Gastrocnemius medialis (tissue), 4 donors: ENCODE measurements at regions not wholly inside any gene's neighbourhood (a gene's known extent, or its start where the extent isn't known, plus 50 kb on each side); places are given as distances from the start of the nearest gene placed in this dataset.
A peak's percentile ranks its signal among the peaks of the same experiment; 100 is the strongest.

Experiments
- ATAC-seq, 2 donors: fragments of 150-250 bp; one replicate each; pipeline ENCODE4 v1.9.1; 2016
- DNase-seq, 2 donors: peaks; one replicate each; pipeline ENCODE4 v3.0.0-alpha.2; 2019
- H3K27ac ChIP-seq, 4 donors: fragments of 200-600 bp; sonication (generic); 1 replicate in 1 of 4; 2 replicates in 3 of 4; pipeline ENCODE4 v1.5.1; 2016 to 2018; ENCODE audit warnings: mild to moderate bottlenecking in 2 of 4, moderate library complexity in 1 of 4
- H3K27me3 ChIP-seq, 3 donors: fragments of 200-600 bp; sonication (generic) in 2 of 3; 1 replicate in 1 of 3; 2 replicates in 2 of 3; pipeline versions ENCODE4 v1.5.1 to v1.6.0; 2016 to 2019; ENCODE audit warnings: mild to moderate bottlenecking in 1 of 3, moderate library complexity in 1 of 3
- H3K36me3 ChIP-seq, 2 donors: fragments of 200-600 bp; sonication (generic) in 1 of 2; one replicate each; pipeline ENCODE4 v1.5.1; 2017 to 2018
- H3K4me1 ChIP-seq, 2 donors: fragments of 200-600 bp; sonication (generic) in 1 of 2; one replicate each; pipeline ENCODE4 v1.5.1; 2016 to 2017; ENCODE audit warnings: mild to moderate bottlenecking in 2 of 2
- H3K4me3 ChIP-seq, 4 donors: fragments of 200-600 bp; sonication (generic) in 3 of 4; 1 replicate in 1 of 4; 2 replicates in 3 of 4; pipeline ENCODE4 v1.5.1; 2016 to 2019; ENCODE audit warnings: mild to moderate bottlenecking in 2 of 4
- H3K9me3 ChIP-seq, 3 donors: fragments of 200-600 bp; sonication (generic) in 2 of 3; 1 replicate in 1 of 3; 2 replicates in 2 of 3; pipeline ENCODE4 v1.5.1; 2016 to 2019
- CTCF ChIP-seq, 5 experiments: fragments of 450-650 bp in 3 of 5; fragments of 200-600 bp in 2 of 5; sonication (generic) in 2 of 5; IDR thresholded peaks in 4 of 5; conservative IDR thresholded peaks in 1 of 5; 1 replicate in 4 of 5; 2 replicates in 1 of 5; pipeline ENCODE4 v1.5.1; 2016 to 2019; ENCODE audit warnings: antibody characterized with exemption in 5 of 5, mild to moderate bottlenecking in 3 of 5, moderate library complexity in 3 of 5
- POLR2A ChIP-seq, 2 donors: fragments of 450-650 bp; IDR thresholded peaks; one replicate each; pipeline ENCODE4 v1.6.1; 2017; ENCODE audit warnings: antibody characterized with exemption in 2 of 2, mild to moderate bottlenecking in 2 of 2, moderate library complexity in 2 of 2
- in situ Hi-C, 4 donors: fragments of 200-750 bp; cut with MboI; loops; one replicate each; pipeline versions ENCODE4 v1.15.0 to v1.8.0; 2017; ENCODE audit warnings: low sequenced_read_pairs in 4 of 4
- intact Hi-C: fragments of 100-400 bp; cut with DNase I; formaldehyde crosslinking; loops from one replicate; pipeline ENCODE4 v1.15.1; 2023; ENCODE audit warnings: low total_unique reads

- Histone ChIP-seq H3K4me1 (no peaks in the 10 kb centered on the region), H3K27ac (no peak overlapping the region), H3K36me3 (no peaks in the 10 kb centered on the region), H3K27me3 (no peaks in the 10 kb centered on the region), H3K9me3 (no peaks in the 10 kb centered on the region), H3K4me3 (no peak overlapping the region)
- intact Hi-C loops (no loop called here), in situ Hi-C loops (no loop called here)
- ATAC-seq, result no peak
- no peak for DNase-seq
- no peak for TF ChIP-seq POLR2A (IDR thresholded peaks at IDR 0.05)
- no peak for TF ChIP-seq CTCF (IDR thresholded peaks at IDR 0.05 in 4 of 5, conservative IDR thresholded peaks at IDR 0.05 in 1 of 5)
Measured at GRCh38 chr1:187454010-187454409, 625.3 kb downstream of the PLA2G4A start.

GRCh38 chr1:187456446-187456845 is 627.7 kb downstream of the PLA2G4A start:
- Histone ChIP-seq H3K4me1 (no peaks in the 10 kb centered on the region), H3K27ac (no peak overlapping the region), H3K4me3 (no peak overlapping the region), H3K9me3 (no peaks in the 10 kb centered on the region), H3K36me3 (no peaks in the 10 kb centered on the region), H3K27me3 (no peaks in the 10 kb centered on the region)
- intact Hi-C loops, result no loop called here
- in situ Hi-C loops, result no loop called here
- TF ChIP-seq CTCF (IDR thresholded peaks at IDR 0.05 in 4 of 5, conservative IDR thresholded peaks at IDR 0.05 in 1 of 5) (no peak), POLR2A (IDR thresholded peaks at IDR 0.05) (no peak)
- no peak for ATAC-seq
- DNase-seq, result no peak

GRCh38 chr1:187460093-187460492 is 631.3 kb downstream of the PLA2G4A start:
- no peaks in the 10 kb centered on the region for H3K36me3 ChIP-seq
- ATAC-seq, result no peak
- TF ChIP-seq CTCF (IDR thresholded peaks at IDR 0.05 in 4 of 5, conservative IDR thresholded peaks at IDR 0.05 in 1 of 5) (no peak), POLR2A (IDR thresholded peaks at IDR 0.05) (no peak)
- no peaks in the 10 kb centered on the region for H3K9me3 ChIP-seq
- H3K27me3 ChIP-seq, result no peaks in the 10 kb centered on the region
- no peak overlapping the region for H3K27ac ChIP-seq
- H3K4me3 ChIP-seq, result no peak overlapping the region
- in situ Hi-C loops, result no loop called here
- no peaks in the 10 kb centered on the region for H3K4me1 ChIP-seq
- intact Hi-C loops, result no loop called here
- DNase-seq, result no peak

GRCh38 chr1:187464320-187464719 is 635.6 kb downstream of the PLA2G4A start:
- in situ Hi-C loops, result no loop called here
- H3K4me3 ChIP-seq, result no peak overlapping the region
- no peaks in the 10 kb centered on the region for H3K36me3 ChIP-seq
- no peak for ATAC-seq
- intact Hi-C loops, result no loop called here
- no peaks in the 10 kb centered on the region for H3K27me3 ChIP-seq
- TF ChIP-seq CTCF (IDR thresholded peaks at IDR 0.05 in 4 of 5, conservative IDR thresholded peaks at IDR 0.05 in 1 of 5) (no peak), POLR2A (IDR thresholded peaks at IDR 0.05) (no peak)
- no peaks in the 10 kb centered on the region for H3K9me3 ChIP-seq
- no peaks in the 10 kb centered on the region for H3K4me1 ChIP-seq
- no peak for DNase-seq
- H3K27ac ChIP-seq, result no peak overlapping the region

GRCh38 chr1:187465441-187465840 is 636.7 kb downstream of the PLA2G4A start:
- ATAC-seq (peak in 1 of 2 donors; percentile 33), DNase-seq (peak in 1 of 2 donors; percentile 10)
- no peaks in the 10 kb centered on the region for H3K27me3 ChIP-seq
- intact Hi-C loops (no loop called here), in situ Hi-C loops (no loop called here)
- H3K27ac ChIP-seq, result no peak overlapping the region
- H3K9me3 ChIP-seq, result no peaks in the 10 kb centered on the region
- no peak for TF ChIP-seq POLR2A (IDR thresholded peaks at IDR 0.05)
- TF ChIP-seq CTCF (IDR thresholded peaks at IDR 0.05 in 4 of 5, conservative IDR thresholded peaks at IDR 0.05 in 1 of 5), result no peak
- no peak overlapping the region for H3K4me3 ChIP-seq
- H3K4me1 ChIP-seq, result no peaks in the 10 kb centered on the region
- no peaks in the 10 kb centered on the region for H3K36me3 ChIP-seq
